H9 (cell line): ENCODE measurements at regions not wholly inside any gene's neighbourhood (a gene's known extent, or its start where the extent isn't known, plus 50 kb on each side); places are given as distances from the start of the nearest gene placed in this dataset.

ENCODE experiments used
- DNase-seq: peaks from one replicate; pipeline ENCODE4 v3.0.0-alpha.2; 2017
- H2AFZ ChIP-seq: one replicate; pipeline ENCODE4 v1.6.1; 2013; ENCODE audit warnings: mild to moderate bottlenecking, low read length, control low read depth, moderate library complexity
- H2AK5ac ChIP-seq: 2 replicates; pipeline ENCODE4 v1.6.1; 2013; ENCODE audit warnings: low read length, control low read depth, mixed read lengths; ENCODE audit not compliant: insufficient read length
- H2BK120ac ChIP-seq: one replicate; pipeline ENCODE4 v1.6.1; 2013; ENCODE audit warnings: low read depth, mild to moderate bottlenecking, low read length, control low read depth, inconsistent platforms; ENCODE audit not compliant: poor library complexity, severe bottlenecking
- H2BK12ac ChIP-seq: 2 replicates; pipeline ENCODE4 v1.6.1; 2013; ENCODE audit warnings: low read length, control low read depth, mixed read lengths, low read depth; ENCODE audit not compliant: insufficient read length
- H2BK15ac ChIP-seq: 2 replicates; pipeline ENCODE4 v1.6.1; 2013; ENCODE audit warnings: low read depth, low read length, control low read depth
- H2BK20ac ChIP-seq: one replicate; pipeline ENCODE4 v1.6.1; 2013; ENCODE audit warnings: low read depth, mild to moderate bottlenecking, low read length, control low read depth, inconsistent platforms; ENCODE audit not compliant: poor library complexity, severe bottlenecking
- H2BK5ac ChIP-seq: 2 replicates; pipeline ENCODE4 v1.6.1; 2013; ENCODE audit warnings: low read length, control low read depth, mixed read lengths; ENCODE audit not compliant: insufficient read length
- H3K14ac ChIP-seq: 2 replicates; pipeline ENCODE4 v1.6.1; 2013; ENCODE audit warnings: low read length, control low read depth; ENCODE audit not compliant: insufficient read depth
- H3K18ac ChIP-seq: 2 replicates; pipeline ENCODE4 v1.6.1; 2013; ENCODE audit warnings: low read depth, mild to moderate bottlenecking, mixed read lengths, low read length, control low read depth; ENCODE audit not compliant: insufficient read length
- H3K23ac ChIP-seq: 2 replicates; pipeline ENCODE4 v1.6.1; 2013; ENCODE audit warnings: low read length, control low read depth, mixed read lengths, low read depth; ENCODE audit not compliant: insufficient read length
- H3K23me2 ChIP-seq: 2 replicates; pipeline ENCODE4 v1.6.1; 2013; ENCODE audit warnings: low read depth, mild to moderate bottlenecking, mixed read lengths, low read length, control low read depth; ENCODE audit not compliant: insufficient read length, poor library complexity, severe bottlenecking
- H3K27ac ChIP-seq: 2 replicates; pipeline ENCODE4 v1.5.1; 2013; ENCODE audit warnings: low read length, control low read depth, mixed read lengths, low read depth; ENCODE audit not compliant: insufficient read length
- H3K27me3 ChIP-seq: 2 replicates; pipeline ENCODE4 v1.6.1; 2013; ENCODE audit warnings: low read length, control low read depth, inconsistent platforms; ENCODE audit not compliant: insufficient read depth
- H3K4ac ChIP-seq: 2 replicates; pipeline ENCODE4 v1.6.1; 2013; ENCODE audit warnings: low read depth, mild to moderate bottlenecking, control low read depth, inconsistent platforms, low read length, moderate library complexity
- H3K4me1 ChIP-seq: 2 replicates; pipeline ENCODE4 v1.6.1; 2013; ENCODE audit warnings: low read length, control low read depth, inconsistent platforms; ENCODE audit not compliant: insufficient read depth
- H3K4me2 ChIP-seq: 2 replicates; pipeline ENCODE4 v1.6.1; 2013; ENCODE audit warnings: low read length, control low read depth, mixed read lengths; ENCODE audit not compliant: insufficient read length, insufficient read depth
- H3K56ac ChIP-seq: 2 replicates; pipeline ENCODE4 v1.6.1; 2013; ENCODE audit warnings: low read depth, mild to moderate bottlenecking, mixed read lengths, low read length, control low read depth; ENCODE audit not compliant: insufficient read length
- H3K79me1 ChIP-seq: 2 replicates; pipeline ENCODE4 v1.6.1; 2013; ENCODE audit warnings: low read depth, mild to moderate bottlenecking, moderate library complexity, low read length, control low read depth, inconsistent platforms; ENCODE audit not compliant: insufficient read depth, poor library complexity, severe bottlenecking
- H3K79me2 ChIP-seq: 2 replicates; pipeline ENCODE4 v1.6.1; 2013; ENCODE audit warnings: low read length, control low read depth, inconsistent platforms; ENCODE audit not compliant: insufficient read depth
- H3K9ac ChIP-seq: 2 replicates; pipeline ENCODE4 v1.6.1; 2013; ENCODE audit warnings: low read length, control low read depth, mixed read lengths; ENCODE audit not compliant: insufficient read length; ENCODE audit errors: extremely low read depth
- H3K9me3 ChIP-seq: one replicate; pipeline ENCODE4 v1.6.1; 2013; ENCODE audit warnings: low read depth, low read length, inconsistent platforms; ENCODE audit not compliant: control insufficient read depth
- H3T11ph ChIP-seq: one replicate; pipeline ENCODE4 v1.6.1; 2013; ENCODE audit warnings: mild to moderate bottlenecking, low read length, control low read depth, inconsistent platforms
- H4K20me1 ChIP-seq: one replicate; pipeline ENCODE4 v1.6.1; 2013; ENCODE audit not compliant: control insufficient read depth, insufficient read length, insufficient read depth
- H4K5ac ChIP-seq: 2 replicates; pipeline ENCODE4 v1.6.1; 2013; ENCODE audit warnings: low read depth, mild to moderate bottlenecking, mixed read lengths, low read length, control low read depth; ENCODE audit not compliant: insufficient read length
- H4K8ac ChIP-seq: replicated peaks from 2 replicates; pipeline ENCODE4 v1.6.1; 2013; ENCODE audit warnings: low read length, control low read depth, mixed read lengths, low read depth; ENCODE audit not compliant: insufficient read length
- H4K91ac ChIP-seq: 2 replicates; pipeline ENCODE4 v1.6.1; 2013; ENCODE audit warnings: low read depth, mild to moderate bottlenecking, moderate library complexity, mixed read lengths, low read length, control low read depth; ENCODE audit not compliant: insufficient read length
- H3K27ac Mint-ChIP-seq, 3 experiments: 2 replicates in 2 of 3; 3 replicates in 1 of 3; pipeline ENCODE4 v1.8.0; 2020 to 2021; ENCODE audit warnings: mixed read lengths in 3 of 3, mild to moderate bottlenecking in 1 of 3, moderate library complexity in 1 of 3
- H3K27me3 Mint-ChIP-seq: 2 replicates; pipeline ENCODE4 v1.8.0; 2021; ENCODE audit warnings: low read depth, mild to moderate bottlenecking, moderate library complexity, mixed read lengths
- H3K36me3 Mint-ChIP-seq, 3 experiments: 2 replicates in 2 of 3; 3 replicates in 1 of 3; pipeline ENCODE4 v1.8.0; 2020 to 2021; ENCODE audit warnings: low read depth in 3 of 3, mixed read lengths in 3 of 3; ENCODE audit not compliant: insufficient read depth in 1 of 3
- H3K4me1 Mint-ChIP-seq, 2 experiments: 2 replicates each; pipeline ENCODE4 v1.8.0; 2020; ENCODE audit warnings: mixed read lengths in 2 of 2
- H3K4me3 Mint-ChIP-seq, 2 experiments: 2 replicates in 1 of 2; 3 replicates in 1 of 2; pipeline ENCODE4 v1.8.0; 2020 to 2021; ENCODE audit warnings: mild to moderate bottlenecking in 2 of 2, mixed read lengths in 2 of 2, moderate library complexity in 1 of 2
- H3K9me3 Mint-ChIP-seq, 2 experiments: 2 replicates in 1 of 2; 3 replicates in 1 of 2; pipeline ENCODE4 v1.8.0; 2020; ENCODE audit warnings: mild to moderate bottlenecking in 2 of 2, mixed read lengths in 2 of 2, moderate library complexity in 1 of 2
- CTCF ChIP-seq: fragments of 200-600 bp; sonication (generic); conservative IDR thresholded peaks from 3 replicates; pipeline ENCODE4 v1.8.0; 2021; ENCODE audit warnings: antibody characterized with exemption, mild to moderate bottlenecking
- WGBS: extraction: QIAGEN DNeasy Blood & Tissue Kit; methylation state at CpG from one replicate; pipeline ENCODE4 v1.1.7; 2013; ENCODE audit warnings: missing lambda C conversion rate, low lambda C conversion rate, mixed read lengths; ENCODE audit not compliant: insufficient read length; ENCODE audit errors: extremely low coverage; 5-methylcytosine and 5-hydroxymethylcytosine counted together

GRCh38 chr6:40077315-40077714, 143.1 kb upstream of the MOCS1 start:
- H3K27me3 Mint-ChIP-seq, result peaks cover 9% of the 10 kb centered on the region

More at GRCh38 chr6:40077315-40077714, 143.1 kb upstream of the MOCS1 start:
- H3K23ac ChIP-seq, result no peak overlapping the region
- H3K4ac ChIP-seq, result no peak overlapping the region
- no peak for DNase-seq
- TF ChIP-seq CTCF, result no peak
- no peak overlapping the region for H2AK5ac ChIP-seq
- H2AFZ ChIP-seq, result no peak overlapping the region
- H2BK120ac ChIP-seq, result no peak overlapping the region
- H3K56ac ChIP-seq, result no peak overlapping the region
- no peak overlapping the region for H4K8ac ChIP-seq
- no peaks in the 10 kb centered on the region for H3K4me1 Mint-ChIP-seq
- no peak overlapping the region for H3K14ac ChIP-seq
- no peaks in the 10 kb centered on the region for H4K20me1 ChIP-seq
- no peak overlapping the region for H3K27ac Mint-ChIP-seq
- no CpG with 5 or more reads among the region's 2 CpGs for WGBS
- no peak overlapping the region for H2BK20ac ChIP-seq
- H4K5ac ChIP-seq, result no peak overlapping the region
- H3K9ac ChIP-seq, result no peak overlapping the region
- H2BK5ac ChIP-seq, result no peak overlapping the region
- H3K9me3 ChIP-seq, result no peaks in the 10 kb centered on the region
- no peaks in the 10 kb centered on the region for H3K23me2 ChIP-seq
- no peak overlapping the region for H3T11ph ChIP-seq
- H3K4me2 ChIP-seq, result no peak overlapping the region
- no peak overlapping the region for H3K4me3 Mint-ChIP-seq
- no peak overlapping the region for H4K91ac ChIP-seq
- H2BK15ac ChIP-seq, result no peak overlapping the region
- H3K9me3 Mint-ChIP-seq, result no peaks in the 10 kb centered on the region; a peak in 1 of 5 replicates
- no peak overlapping the region for H3K27ac ChIP-seq
- H3K18ac ChIP-seq, result no peak overlapping the region
- no peak overlapping the region for H2BK12ac ChIP-seq
- no peaks in the 10 kb centered on the region for H3K36me3 Mint-ChIP-seq
- no peaks in the 10 kb centered on the region for H3K79me1 ChIP-seq
- H3K27me3 ChIP-seq, result no peaks in the 10 kb centered on the region
- H3K4me1 ChIP-seq, result no peaks in the 10 kb centered on the region
- 0 out of 2 replicates have a peak, but pooled peaks cover 2% of the 10 kb centered on the region for H3K79me2 ChIP-seq
